HUES64 (cell line): ENCODE measurements at regions not wholly inside any gene's neighbourhood (a gene's known extent, or its start where the extent isn't known, plus 50 kb on each side); places are given as distances from the start of the nearest gene placed in this dataset.
A peak's percentile ranks its signal among the peaks of the same experiment; 100 is the strongest.
"Not testable (repeated sequence)": the region's sequence is repeated elsewhere in the genome, so short reads cannot be mapped to it uniquely, and the experiment has no call there.

Experiments used
- H3K27ac ChIP-seq: 2 replicates; pipeline ENCODE4 v1.7.0; 2013; ENCODE audit warnings: low read depth, low read length, inconsistent platforms
- H3K27me3 ChIP-seq: 2 replicates; pipeline ENCODE4 v1.6.1; 2013; ENCODE audit warnings: mild to moderate bottlenecking, low read length; ENCODE audit not compliant: insufficient read depth
- H3K36me3 ChIP-seq: 2 replicates; pipeline ENCODE4 v1.6.1; 2013; ENCODE audit warnings: mild to moderate bottlenecking, low read length; ENCODE audit not compliant: insufficient read depth
- H3K4me1 ChIP-seq: 2 replicates; pipeline ENCODE4 v1.6.1; 2013; ENCODE audit warnings: mild to moderate bottlenecking, low read length, moderate library complexity; ENCODE audit not compliant: insufficient read depth
- H3K4me3 ChIP-seq: 2 replicates; pipeline ENCODE4 v1.5.1; 2013; ENCODE audit warnings: mild to moderate bottlenecking, low read length, moderate library complexity
- H3K9ac ChIP-seq: 2 replicates; pipeline ENCODE4 v1.6.1; 2013; ENCODE audit warnings: mild to moderate bottlenecking, low read depth, low read length
- H3K9me3 ChIP-seq: 2 replicates; pipeline ENCODE4 v1.6.1; 2013; ENCODE audit warnings: low read depth, low read length; ENCODE audit not compliant: insufficient read depth
- WGBS: fragments of 150-250, 120-280 bp; methylation state at CpG from one replicate; pipeline ENCODE4 v1.1.7; 2013; ENCODE audit warnings: missing lambda C conversion rate; 5-methylcytosine and 5-hydroxymethylcytosine counted together

- peaks cover 3% of the 10 kb centered on the region; the same call in 1 of the 2 replicates for H3K9me3 ChIP-seq
- H3K4me1 ChIP-seq, result no peaks in the 10 kb centered on the region
- H3K4me3 ChIP-seq, result no peak overlapping the region
- H3K36me3 ChIP-seq, result no peaks in the 10 kb centered on the region
- H3K9ac ChIP-seq, result no peak overlapping the region
- no peak overlapping the region for H3K27ac ChIP-seq
- 94% methylated on average over 32 of the region's 32 CpGs for WGBS
- no peaks in the 10 kb centered on the region for H3K27me3 ChIP-seq
Measured at GRCh38 chrX:465418-466215, 78.9 kb upstream of the PPP2R3B start.

GRCh38 chrX:466836-467235, 80.1 kb upstream of the PPP2R3B start:
- 93% methylated on average over 17 of the region's 17 CpGs for WGBS
- H3K4me3 ChIP-seq, H3K4me1 ChIP-seq, H3K9ac ChIP-seq, H3K9me3 ChIP-seq, H3K27me3 ChIP-seq, H3K36me3 ChIP-seq, H3K27ac ChIP-seq: not testable (repeated sequence)

GRCh38 chrX:467686-468085, 81.0 kb upstream of the PPP2R3B start:
- H3K9ac ChIP-seq, H3K36me3 ChIP-seq, H3K4me1 ChIP-seq, H3K9me3 ChIP-seq, H3K27me3 ChIP-seq, H3K4me3 ChIP-seq, H3K27ac ChIP-seq: not testable (repeated sequence)
- WGBS, result 94% methylated on average over 16 of the region's 16 CpGs

- H3K9ac ChIP-seq, result no peak overlapping the region
- H3K27me3 ChIP-seq, result no peaks in the 10 kb centered on the region
- H3K27ac ChIP-seq, result no peak overlapping the region
- 94% methylated on average over 9 of the region's 9 CpGs for WGBS
- H3K4me1 ChIP-seq, result no peaks in the 10 kb centered on the region; the same call in 1 of the 2 replicates
- H3K4me3 ChIP-seq, result no peak overlapping the region
- peaks cover 3% of the 10 kb centered on the region; the same call in 1 of the 2 replicates for H3K9me3 ChIP-seq
- no peaks in the 10 kb centered on the region for H3K36me3 ChIP-seq
Measured at GRCh38 chrX:468979-469378, 82.3 kb upstream of the PPP2R3B start.

- no peak overlapping the region for H3K9ac ChIP-seq
- H3K36me3 ChIP-seq, result no peaks in the 10 kb centered on the region
- 93% methylated on average over 12 of the region's 12 CpGs for WGBS
- H3K9me3 ChIP-seq, result peaks cover 3% of the 10 kb centered on the region; the same call in 1 of the 2 replicates
- H3K4me3 ChIP-seq, result no peak overlapping the region
- no peak overlapping the region for H3K27ac ChIP-seq
- H3K4me1 ChIP-seq, result no peaks in the 10 kb centered on the region; the same call in 1 of the 2 replicates
- no peaks in the 10 kb centered on the region for H3K27me3 ChIP-seq
Measured at GRCh38 chrX:470686-471085, 84.0 kb upstream of the PPP2R3B start.

GRCh38 chrX:471281-471680, 84.6 kb upstream of the PPP2R3B start:
- H3K4me1 ChIP-seq, result no peaks in the 10 kb centered on the region; the same call in 1 of the 2 replicates
- H3K27ac ChIP-seq, result no peak overlapping the region
- H3K9me3 ChIP-seq, result peaks cover 3% of the 10 kb centered on the region; the same call in 1 of the 2 replicates
- 97% methylated on average over 6 of the region's 9 CpGs for WGBS
- no peaks in the 10 kb centered on the region for H3K36me3 ChIP-seq
- H3K27me3 ChIP-seq, result no peaks in the 10 kb centered on the region
- H3K4me3 ChIP-seq, result no peak overlapping the region
- no peak overlapping the region for H3K9ac ChIP-seq

GRCh38 chrX:472275-472674, 85.6 kb upstream of the PPP2R3B start:
- H3K4me3 ChIP-seq, H3K27me3 ChIP-seq, H3K27ac ChIP-seq, H3K9me3 ChIP-seq, H3K4me1 ChIP-seq, H3K9ac ChIP-seq, H3K36me3 ChIP-seq: not testable (repeated sequence)
- WGBS, result 96% methylated on average over 9 of the region's 9 CpGs

- H3K4me3 ChIP-seq, result no peak overlapping the region
- 86% methylated on average over 36 of the region's 36 CpGs for WGBS
Measured at GRCh38 chrX:475926-476723, 89.4 kb upstream of the PPP2R3B start.

GRCh38 chrX:476724-477075, 90.0 kb upstream of the PPP2R3B start:
- WGBS, result 93% methylated on average over 21 of the region's 21 CpGs
- H3K36me3 ChIP-seq, result no peaks in the 10 kb centered on the region
- H3K27me3 ChIP-seq, result no peaks in the 10 kb centered on the region
- H3K9ac ChIP-seq, result no peak overlapping the region
- H3K9me3 ChIP-seq, result no peaks in the 10 kb centered on the region
- H3K27ac ChIP-seq, result no peak overlapping the region; the same call in 1 of the 2 replicates
- no peak overlapping the region for H3K4me3 ChIP-seq
- H3K4me1 ChIP-seq, result no peaks in the 10 kb centered on the region

More at GRCh38 chrX:475926-476723, 89.4 kb upstream of the PPP2R3B start:
- Histone ChIP-seq H3K9me3 (no peaks in the 10 kb centered on the region), H3K27me3 (no peaks in the 10 kb centered on the region), H3K9ac (no peak overlapping the region), H3K36me3 (no peaks in the 10 kb centered on the region), H3K4me1 (no peaks in the 10 kb centered on the region; the same call in 1 of the 2 replicates), H3K27ac (peak overlapping the region; percentile 40; the same call in 1 of the 2 replicates)

GRCh38 chrX:477441-478012, 90.8 kb upstream of the PPP2R3B start:
- 94% methylated on average over 18 of the region's 18 CpGs for WGBS
- no peaks in the 10 kb centered on the region for H3K9me3 ChIP-seq

More at GRCh38 chrX:477441-478012, 90.8 kb upstream of the PPP2R3B start:
- Histone ChIP-seq H3K4me3 (no peak overlapping the region), H3K9ac (no peak overlapping the region), H3K27me3 (no peaks in the 10 kb centered on the region), H3K4me1 (no peaks in the 10 kb centered on the region; the same call in 1 of the 2 replicates), H3K36me3 (no peaks in the 10 kb centered on the region), H3K27ac (no peak overlapping the region)
